Mucosa of gallbladder (tissue), 1 donor: ENCODE measurements at regions not wholly inside any gene's neighbourhood (a gene's known extent, or its start where the extent isn't known, plus 50 kb on each side); places are given as distances from the start of the nearest gene placed in this dataset.

Experiments used
- DNase-seq: peaks from one replicate; pipeline ENCODE4 v3.0.0-alpha.2; 2020; ENCODE audit warnings: low spot score
- donor health status: DM: no; HTN: no; CAD: no.

DNA sequence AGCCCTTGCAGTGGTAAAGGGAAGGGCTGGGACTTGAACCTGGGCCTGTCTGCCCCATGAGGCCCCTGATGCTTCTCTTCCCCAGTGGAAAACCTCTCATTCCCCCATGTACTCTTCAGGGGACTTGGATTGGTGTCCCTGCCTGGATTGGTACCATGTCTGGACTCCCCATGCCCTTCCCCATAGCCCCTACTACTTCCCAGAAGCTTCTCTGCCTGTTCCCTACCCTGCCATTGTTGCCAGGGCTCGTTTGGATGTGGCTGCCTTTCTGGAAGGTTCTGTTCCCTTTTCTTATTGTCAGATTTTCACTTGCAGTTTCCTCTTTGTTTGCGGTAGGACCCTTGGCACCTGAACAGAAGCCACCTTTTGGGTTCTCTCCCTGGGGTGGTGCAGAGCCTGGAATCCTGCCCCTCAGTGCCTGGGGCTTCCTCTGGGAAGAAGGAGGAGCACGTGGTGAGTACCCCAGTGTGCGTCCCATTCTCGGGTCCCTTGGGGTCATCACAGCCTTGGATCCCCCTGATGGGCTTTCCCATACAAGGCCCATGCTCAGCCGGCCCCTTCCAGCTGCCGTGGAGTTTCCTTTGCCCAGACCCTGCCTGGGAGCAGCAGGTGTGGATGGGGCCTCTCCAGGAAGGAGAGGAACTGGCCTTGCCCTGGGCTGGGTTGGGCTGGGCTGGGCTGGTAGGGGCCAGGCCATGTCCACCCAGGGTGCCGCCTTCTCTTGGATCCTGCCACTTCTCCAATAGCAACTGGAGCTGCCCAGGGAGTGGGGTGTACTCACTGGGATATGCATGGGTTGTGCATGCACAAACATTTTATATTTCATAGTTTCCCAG is 281.1 kb downstream of the PTPRU start:
- DNase-seq = peak; percentile 4

DNA sequence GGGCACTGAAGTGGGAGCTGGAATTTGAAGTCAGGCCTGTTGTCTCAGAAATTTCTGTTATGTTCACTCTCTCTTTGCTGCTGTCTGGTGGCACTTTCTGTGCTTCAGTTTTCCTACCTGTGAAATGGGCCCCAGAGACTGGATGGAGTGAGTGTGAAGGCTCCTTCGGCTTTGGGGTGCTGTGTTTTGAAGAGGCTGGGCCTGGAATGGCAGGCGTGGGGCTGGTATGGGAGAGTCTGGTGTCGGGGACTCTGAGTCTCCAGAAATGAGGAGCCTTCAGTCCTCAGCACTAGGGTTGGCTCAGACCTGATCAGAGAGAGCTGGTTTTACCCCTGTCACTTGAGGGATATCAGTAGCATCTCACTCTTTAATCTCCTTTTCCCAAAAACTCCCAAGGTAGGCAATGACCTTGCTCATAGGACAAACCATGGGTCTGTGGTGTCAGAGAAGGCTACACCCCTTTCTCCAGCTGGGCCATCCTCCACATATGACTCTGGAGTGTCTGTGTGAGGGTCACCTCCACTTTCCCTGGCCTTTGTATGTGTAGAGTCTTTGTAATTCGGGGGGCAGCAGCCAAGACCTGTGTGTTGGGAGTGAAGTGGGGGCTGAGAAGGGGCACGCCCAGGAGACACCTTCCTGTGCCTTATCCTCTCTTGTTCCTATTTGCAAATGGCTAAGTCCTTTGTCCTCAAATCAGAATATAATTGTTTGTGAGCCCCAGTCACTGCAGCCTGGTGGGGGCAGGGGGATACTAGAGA is 279.9 kb downstream of the PTPRU start:
- DNase-seq = peak; percentile 5

DNA sequence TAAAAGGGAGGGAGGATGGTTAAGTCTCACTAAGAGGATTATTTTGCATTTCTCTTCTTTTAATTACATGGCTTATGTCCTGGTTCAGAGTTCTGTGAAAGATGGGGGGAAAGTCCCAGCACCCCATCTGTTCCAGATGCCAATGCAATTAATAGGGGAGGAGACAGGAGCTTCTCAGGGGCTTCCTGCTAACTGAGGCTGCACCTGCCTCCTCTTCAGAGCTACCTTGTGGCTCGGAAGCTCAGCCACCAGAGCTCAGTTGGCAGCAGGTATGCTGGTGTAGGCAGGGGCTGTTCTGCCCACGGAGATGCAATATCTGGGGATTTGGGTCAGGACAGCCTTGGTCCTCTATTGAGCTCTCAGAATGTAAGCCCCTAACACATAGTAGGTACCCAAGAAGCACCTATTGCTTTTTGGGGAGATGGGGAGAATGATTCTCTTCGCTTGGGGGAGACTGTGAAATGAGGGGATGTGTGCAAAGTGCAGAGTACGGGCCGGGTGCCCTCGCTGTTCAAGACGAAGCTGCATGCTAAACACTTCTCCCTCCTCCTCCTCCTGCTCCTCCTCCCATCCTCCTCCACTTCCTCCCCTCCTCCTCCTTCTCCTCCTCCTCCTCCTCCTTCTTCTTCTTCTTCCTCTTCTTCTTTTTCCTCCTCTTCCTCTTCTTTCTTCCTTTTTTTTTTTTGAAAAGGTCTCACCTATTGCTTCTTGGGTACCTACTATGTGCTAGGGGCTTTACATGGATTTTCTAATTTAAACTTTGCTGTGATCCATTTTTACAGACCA is 279.0 kb downstream of the PTPRU start:
- DNase-seq = peak; percentile 5

DNA sequence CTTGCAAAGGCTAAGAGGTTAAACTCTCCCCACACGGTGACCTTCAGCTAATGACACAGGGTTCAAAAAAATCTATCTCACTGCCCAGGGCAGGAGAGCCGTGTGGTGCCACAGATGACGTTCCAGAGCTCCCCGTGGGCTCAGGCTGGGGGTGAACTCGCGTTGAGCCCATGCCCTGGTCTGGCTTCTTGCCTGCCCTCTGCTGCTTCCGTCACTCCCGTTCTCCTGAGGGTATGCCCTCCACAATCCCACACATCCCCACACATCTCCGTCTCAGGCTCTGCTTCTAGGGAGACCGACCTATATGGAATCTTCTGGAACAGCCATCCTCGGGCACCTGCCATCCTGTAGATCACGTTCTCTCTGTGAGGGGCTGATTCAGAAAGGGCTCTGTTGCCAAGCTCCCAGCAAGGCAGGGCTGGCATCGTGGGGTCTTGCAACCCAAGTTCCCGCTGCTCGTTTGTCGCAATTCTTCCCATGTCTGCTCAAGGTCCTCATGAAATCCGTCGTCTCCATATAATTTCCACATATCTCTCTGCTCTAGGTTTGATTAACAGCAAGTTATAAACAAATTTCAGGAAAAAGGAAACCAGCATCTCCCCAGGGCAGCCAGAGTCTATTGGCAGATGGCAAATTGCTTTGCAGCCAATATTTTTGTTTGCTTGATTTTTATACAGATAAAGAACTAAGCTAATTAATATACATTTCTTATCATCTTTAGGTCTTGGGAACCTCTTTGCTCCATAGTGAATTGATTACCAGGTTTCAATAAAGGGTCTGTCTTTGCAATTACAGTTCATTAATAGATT is 278.2 kb downstream of the PTPRU start:
- DNase-seq = peak; percentile 4

DNA sequence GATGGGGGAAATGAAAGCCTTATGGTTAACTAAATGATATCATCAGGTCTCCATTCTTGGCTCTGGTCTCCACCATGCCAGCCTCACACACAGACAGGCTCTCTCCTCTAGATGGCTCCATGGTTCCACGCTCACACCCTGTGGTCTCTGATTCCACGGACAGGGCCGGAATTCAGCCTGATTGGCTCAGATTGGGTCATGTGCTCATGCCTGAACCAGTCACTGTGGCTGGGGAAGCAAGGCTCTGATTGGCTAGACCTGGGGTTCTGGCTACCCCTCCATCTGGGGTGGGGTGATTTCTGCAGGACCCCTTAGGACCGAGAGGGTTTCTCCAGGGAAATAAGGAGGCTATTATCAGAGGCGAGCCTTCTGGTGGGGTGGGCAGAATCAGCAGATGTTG is 277.0 kb downstream of the PTPRU start:
- DNase-seq = peak; percentile 35

DNA sequence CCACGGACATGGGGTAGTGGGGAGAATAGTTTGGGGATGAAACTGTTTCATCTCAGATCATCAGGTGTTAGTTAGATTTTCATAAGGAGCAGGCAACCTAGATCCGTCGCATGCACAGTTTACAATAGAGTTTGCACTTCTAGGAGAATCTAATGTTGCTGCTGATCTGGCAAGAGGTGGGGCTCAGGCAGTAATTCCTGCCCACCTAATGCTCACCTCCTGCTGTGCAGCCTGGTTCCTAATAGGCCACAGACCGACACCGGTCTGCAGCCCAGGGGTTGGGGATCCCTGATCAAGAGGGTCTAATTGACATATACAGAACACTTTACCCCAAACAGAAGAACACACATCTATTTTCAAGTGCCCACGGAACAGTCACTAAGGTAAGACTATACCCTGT is 275.1 kb downstream of the PTPRU start:
- no peak for DNase-seq

DNA sequence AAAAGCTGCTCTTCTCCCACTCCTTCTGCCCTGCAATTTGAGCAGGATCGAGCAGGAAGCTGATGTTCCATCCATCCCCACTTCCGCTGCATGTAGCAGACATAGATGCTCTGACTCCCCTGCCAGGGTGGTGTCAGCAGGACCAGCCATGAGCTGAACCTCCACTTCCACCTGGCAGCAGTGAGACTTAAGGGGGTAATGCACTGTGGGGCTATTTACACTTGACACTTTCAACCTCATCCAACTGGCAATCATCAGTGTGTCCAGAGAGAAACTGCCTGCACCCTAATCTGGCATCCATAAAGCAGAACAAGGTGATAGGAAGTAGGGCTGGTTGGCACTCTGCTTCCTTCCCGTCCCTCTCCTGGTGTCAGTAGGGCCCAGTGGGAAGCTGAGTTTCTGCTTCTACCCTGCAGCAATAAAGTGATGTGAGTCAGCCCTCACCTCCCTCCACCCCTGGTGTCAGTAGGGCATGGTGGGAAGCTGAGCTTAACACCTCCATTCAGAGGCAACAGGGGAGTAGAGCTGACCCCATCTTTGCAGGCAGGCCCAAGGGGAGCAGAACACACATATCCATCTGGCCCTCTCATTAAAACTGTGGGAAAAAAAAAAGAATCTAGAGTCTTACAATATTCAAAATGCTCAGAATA is 272.3 kb downstream of the PTPRU start:
- no peak for DNase-seq

DNA sequence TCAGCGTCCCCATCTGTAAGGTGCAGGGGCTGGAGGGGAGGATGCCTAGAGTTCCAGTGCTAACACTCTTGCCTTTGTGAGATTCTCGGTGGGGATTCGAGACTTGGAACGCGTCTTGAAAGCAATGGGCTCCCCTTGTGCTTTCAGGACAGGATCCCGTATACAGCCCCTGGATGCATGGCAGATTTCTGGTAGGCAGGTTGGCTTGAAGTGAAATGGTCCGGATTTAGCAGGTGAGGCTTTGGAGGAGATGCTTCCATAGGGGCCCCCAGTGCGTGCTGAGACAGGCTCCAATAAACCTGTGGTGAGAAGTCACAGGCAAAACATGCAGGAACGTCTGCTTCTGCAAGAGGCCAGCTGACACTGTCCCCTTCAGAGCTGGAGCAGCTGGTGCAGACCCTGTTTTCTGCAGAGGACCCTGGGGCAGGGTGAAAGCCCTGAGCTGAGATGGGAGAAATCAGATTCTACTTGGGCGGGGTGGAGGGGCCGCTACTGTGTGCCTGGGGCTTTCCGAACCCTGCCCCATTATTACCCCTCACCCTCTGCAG is 270.4 kb downstream of the PTPRU start:
- no peak for DNase-seq

DNA sequence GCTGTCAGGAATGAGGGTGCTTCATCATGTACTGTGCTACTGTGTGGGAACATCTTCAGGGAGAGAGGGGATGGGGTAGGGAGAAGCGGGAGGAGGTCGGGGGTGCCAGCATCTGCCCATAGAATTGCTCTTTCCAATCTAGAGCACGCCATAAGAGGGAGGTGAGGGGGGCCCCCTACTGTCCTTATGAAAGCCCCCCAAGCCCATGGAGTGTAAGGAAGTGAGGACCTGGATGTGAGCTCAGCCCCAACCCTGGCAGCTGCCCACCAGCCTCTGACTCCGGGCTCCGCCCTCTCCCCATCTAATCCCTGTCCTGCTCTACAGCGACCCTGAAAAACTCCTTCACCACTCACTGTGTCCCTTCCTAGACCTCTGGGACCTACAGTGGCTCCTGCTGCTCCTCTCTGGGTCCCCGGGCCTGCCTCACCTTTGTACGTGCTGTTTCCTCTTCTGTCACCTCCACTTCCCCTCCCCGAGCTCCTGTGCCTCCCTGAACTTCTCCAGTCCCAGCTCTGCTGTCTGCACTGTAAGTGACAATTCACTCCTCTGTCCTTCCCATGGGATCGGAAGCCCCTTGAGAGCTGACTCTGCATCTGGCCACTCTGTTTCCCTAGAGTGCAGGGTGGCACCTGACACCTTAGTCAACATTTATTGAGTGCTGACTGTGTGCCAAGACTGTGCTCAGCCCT is 269.4 kb downstream of the PTPRU start:
- no peak for DNase-seq

DNA sequence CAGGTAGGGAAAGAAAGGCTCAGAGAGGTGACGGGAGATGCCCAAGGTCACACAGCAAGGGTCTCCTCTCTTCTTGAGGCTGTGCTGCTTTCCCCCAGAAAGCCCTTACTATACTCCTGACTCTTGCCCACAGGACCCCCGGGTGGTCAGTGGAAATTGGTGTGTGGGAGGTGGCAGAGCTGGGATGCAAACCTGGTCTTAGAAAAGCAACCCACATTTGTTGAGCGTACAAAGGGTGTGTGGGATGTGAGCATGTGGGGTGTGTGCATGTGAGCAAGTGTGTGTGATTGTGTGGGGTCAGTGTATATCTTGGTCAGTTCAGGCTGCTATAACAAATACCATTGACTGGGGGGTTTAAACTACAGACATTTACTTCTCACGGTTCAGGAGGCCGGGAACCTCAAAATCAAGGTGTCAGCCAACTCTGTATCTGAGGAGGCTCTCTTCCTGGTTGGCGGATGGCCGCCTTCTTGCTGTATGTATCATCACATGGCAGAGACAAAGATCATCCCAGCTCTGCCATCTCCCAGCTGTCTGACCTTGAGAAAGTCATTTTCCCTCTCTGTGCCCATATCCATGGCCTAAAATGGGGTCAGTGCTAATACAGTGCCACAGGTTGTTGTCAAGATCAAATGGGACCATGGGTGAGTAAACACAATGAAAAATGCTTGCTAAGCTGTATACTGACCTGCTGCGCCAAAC is 268.5 kb downstream of the PTPRU start:
- DNase-seq = no peak

DNA sequence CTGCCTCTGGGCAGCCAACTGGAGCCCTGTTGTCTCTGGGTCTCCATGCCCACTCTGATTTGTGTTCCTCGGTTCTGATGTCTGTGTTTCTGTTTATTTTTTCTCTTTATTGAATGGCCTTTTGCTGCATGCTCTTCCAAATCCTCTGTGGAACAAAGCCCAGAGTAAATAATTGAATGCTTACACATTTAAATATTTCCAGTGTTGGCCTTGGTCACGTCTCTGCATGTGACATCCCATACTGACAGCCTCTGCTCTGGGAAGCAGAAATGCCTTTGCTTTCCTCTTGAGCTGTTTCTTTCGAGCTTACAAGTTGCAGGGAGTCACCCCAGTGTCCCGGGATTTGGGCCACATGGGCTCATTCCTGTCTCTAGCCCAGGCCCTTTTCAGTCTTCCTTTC is 267.9 kb downstream of the PTPRU start:
- DNase-seq = no peak

DNA sequence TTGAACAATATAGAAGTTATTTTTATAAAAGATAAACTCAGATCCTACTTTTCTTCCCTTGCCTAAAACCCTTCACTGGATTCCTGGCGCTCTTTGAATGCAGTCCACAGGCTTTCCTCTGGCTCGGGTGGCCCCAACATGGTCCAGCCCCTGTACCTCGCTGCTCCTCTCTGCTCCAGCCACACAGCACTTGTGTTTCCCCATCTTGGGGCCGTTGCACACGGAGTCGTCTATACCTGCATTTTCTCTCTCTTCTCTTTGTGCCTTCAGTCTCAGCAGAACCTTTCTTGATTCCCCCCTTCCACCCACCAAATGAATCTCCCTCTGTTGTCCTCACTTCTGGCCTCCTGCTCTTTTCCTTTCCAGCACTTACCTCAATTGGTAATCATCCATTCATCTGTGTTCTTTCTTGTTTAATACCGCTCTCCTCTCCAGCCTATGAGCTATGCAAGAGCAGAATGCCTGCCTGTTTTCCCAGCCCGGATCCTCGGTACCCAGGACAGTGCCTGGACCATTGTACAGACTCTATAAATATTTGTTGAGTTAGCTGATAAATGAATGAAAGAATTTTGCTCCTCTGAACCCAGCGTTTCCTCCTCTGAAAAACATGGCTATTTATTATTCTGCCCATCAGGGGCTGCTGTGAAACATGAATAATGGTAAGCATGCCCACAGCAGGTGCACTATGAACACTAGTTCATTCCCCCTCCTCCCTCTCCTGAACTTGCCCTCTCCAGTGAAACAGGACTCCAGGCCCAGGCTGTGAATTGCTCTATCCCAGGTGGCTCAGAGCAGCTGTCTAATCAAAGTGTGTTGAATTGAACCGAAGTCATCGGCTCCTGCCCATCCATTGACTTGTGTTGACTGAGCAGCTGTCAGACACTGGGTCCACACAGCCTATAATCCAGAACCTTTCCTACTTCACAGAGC is 266.9 kb downstream of the PTPRU start:
- no peak for DNase-seq

DNA sequence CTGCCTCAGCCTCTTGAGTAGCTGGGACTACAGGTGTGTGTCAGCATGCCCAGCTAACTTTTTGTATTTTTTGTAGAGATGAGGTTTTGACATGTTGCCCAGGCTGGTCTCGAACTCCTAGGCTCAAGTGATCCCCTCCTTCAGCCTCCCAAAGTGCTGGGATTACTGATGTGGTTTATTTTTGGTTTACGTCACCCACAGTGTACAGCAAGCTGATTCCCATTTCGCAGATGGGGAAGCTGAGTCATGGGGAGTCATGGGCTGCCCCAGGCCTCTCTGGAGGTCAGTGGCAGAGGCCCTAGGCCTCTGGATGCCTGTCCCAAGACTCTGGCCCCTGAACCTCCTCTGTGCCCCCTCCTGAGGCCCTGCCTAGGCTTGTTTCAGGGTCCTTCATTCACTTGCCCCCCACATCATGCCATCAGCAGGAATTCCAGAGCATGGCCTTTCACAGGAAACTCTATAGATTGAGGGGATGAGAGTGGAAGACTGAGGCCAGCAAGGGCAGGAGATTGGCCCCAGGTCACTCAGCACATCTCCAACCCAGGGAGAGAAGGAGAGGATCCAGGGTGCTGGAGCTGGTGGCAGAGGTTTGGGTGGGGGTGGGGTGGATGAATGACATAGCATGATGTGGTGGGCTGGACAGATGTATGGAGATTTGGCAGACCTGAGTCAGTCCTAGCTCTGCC is 266.0 kb downstream of the PTPRU start:
- DNase-seq = no peak

DNA sequence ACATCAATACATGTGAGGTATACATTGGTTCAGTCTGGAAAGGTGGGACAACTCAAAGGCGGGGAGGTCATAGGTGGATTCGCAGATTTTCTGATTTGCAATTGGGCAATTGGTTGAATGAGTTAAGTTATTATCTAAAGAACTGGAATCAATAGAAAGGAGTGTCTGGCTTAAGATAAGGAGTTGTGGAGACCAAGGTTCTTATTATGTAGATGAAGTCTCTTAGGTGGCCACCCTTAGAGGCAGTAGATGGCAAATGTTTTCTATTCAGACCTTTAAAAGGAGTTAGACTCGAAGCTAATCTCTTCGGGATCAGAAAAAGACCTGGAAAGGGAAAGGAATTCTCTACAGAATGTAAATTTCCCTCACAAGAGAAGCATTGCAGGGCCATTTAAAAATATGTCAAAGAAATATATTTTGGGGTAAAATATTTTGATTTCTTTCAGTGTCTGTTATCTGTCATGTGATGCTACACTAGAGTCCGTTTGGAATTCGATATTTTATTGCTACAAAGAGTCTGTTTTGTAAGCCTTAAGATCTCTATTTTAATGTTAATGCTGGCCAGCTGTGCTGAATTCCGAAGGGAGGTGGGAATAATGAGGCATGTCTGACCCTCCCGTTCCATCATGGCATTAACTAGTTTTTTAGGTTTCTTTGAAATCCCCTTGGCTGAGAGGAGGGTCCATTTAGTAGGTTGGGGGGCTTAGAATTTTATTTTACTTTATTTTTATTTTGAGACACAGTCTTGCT is 265.1 kb downstream of the PTPRU start:
- DNase-seq = no peak

DNA sequence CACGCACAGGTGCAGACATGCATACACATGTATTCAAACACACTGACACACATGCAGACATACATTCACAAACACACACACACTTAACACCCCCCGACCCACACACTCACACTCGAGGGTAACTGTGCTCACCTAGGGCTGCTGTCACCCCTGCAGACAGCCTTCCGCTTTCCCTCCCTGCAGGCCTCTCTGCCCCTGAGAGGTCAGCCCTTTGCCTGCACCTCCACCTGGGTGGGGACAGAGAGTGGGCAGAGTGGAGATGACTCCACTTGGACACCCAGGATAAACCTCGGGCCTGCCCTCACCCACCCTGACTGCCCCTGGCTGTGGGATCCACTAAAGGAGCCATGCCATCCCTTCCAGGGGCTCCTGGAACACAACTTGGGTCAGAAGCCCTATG is 264.3 kb downstream of the PTPRU start:
- no peak for DNase-seq

DNA sequence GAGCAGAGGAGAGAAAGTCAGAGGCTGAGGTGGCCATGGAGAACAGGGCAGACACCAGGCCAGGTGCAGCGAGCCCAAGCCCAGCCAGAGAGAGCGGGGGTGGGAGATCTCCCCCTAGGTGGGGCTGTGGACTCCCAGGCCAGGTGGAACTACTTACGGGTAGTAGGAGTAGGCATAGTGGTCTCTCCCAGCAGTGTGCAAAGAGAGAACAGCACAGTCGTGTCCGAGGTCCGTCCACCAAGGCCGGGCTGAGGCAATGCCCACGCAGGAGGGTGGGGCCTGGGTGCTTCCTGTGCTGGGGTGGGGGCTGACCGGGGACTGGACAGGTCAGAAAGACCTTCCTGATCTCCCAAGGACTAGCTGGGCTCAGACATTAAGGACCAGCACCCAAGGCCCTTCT is 263.7 kb downstream of the PTPRU start:
- no peak for DNase-seq

DNA sequence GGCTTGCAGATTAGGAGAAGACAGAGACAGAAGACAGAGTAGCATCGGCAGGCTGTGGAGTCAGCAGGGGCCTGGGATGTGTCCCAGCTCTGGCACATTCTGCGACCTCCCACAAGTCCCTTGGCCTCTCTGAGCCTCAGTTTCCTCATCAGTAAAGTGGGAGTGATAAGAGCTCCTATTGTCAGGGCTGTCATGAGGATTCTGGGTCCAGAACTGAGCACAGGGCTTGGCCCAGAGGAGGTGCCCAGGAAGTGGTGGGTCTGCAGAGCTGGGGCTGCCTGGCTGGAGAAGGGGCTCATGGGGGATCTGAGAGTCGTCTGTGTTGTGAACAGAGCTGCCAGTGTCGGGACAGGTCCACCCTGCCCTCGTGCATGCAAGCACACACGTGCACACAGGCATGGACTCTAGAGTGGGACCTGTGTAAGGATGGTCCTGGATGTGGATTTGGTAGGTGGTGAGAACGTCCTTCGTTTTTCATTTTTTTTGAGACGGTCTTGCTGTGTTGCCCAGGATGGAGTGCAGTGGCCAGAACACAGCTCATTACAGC is 262.9 kb downstream of the PTPRU start:
- DNase-seq = no peak
